ENCODE measurements at regions not wholly inside any gene's neighbourhood (a gene's known extent, or its start where the extent isn't known, plus 50 kb on each side); places are given as distances from the start of the nearest gene placed in this dataset.
A peak's percentile ranks its signal among the peaks of the same experiment; 100 is the strongest.

DNA sequence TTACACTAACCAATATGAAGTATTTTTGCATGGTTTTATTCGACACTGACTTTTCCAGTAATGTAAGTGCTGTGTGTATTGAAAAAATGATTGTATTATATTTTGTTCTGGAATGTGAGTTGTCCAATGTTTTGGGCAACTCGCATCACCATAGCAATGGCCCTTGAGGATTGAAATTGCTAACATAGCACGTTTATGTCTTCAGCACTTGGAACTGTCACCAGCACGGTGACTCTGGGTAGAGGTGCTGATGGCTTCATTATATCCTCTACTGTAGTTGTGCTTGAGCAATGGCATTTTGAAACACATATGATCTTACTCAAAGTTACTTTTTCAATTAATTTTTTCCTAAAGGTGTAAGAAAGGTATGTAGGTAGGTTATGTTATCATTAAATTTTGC lies 271.5 kb downstream of the ACTR3 start:
- no peak for DNase-seq (ENCODE audit: low read depth in 4 of 6, low spot score in 6 of 6)
- H3K4me3 ChIP-seq (ENCODE audit: low read depth, low read length), result no peak overlapping the region
- peaks cover 8% of the 10 kb centered on the region for H3K4me1 ChIP-seq (ENCODE audit: control insufficient read depth, insufficient read depth, low read length)
- no peak overlapping the region for H3K27ac ChIP-seq (ENCODE audit: low read depth, low read length)
- H3K9me3 ChIP-seq (ENCODE audit: control insufficient read depth, insufficient read depth, low read length), result no peaks in the 10 kb centered on the region
- no peaks in the 10 kb centered on the region for H3K36me3 ChIP-seq (ENCODE audit: control insufficient read depth, insufficient read depth, low read length)
- WGBS (ENCODE audit: insufficient coverage), result 80% methylated on average over 1 of the region's 4 CpGs
- H3K27me3 ChIP-seq (ENCODE audit: control insufficient read depth, insufficient read depth, low read length), result no peaks in the 10 kb centered on the region

- H3K4me3 ChIP-seq (ENCODE audit: low read depth, low read length), result no peak overlapping the region
- WGBS (ENCODE audit: insufficient coverage), result 85% methylated on average over 2 of the region's 2 CpGs
- no peaks in the 10 kb centered on the region for H3K4me1 ChIP-seq (ENCODE audit: control insufficient read depth, insufficient read depth, low read length)
- H3K27me3 ChIP-seq (ENCODE audit: control insufficient read depth, insufficient read depth, low read length), result no peaks in the 10 kb centered on the region
- no peak for DNase-seq (ENCODE audit: low read depth in 4 of 6, low spot score in 6 of 6)
- no peaks in the 10 kb centered on the region for H3K9me3 ChIP-seq (ENCODE audit: control insufficient read depth, insufficient read depth, low read length)
- no peaks in the 10 kb centered on the region for H3K36me3 ChIP-seq (ENCODE audit: control insufficient read depth, insufficient read depth, low read length)
- no peak overlapping the region for H3K27ac ChIP-seq (ENCODE audit: low read depth, low read length)
Observed at GRCh38 chr2:114167799-114168198, 274.6 kb upstream of the DPP10 start.

DNA sequence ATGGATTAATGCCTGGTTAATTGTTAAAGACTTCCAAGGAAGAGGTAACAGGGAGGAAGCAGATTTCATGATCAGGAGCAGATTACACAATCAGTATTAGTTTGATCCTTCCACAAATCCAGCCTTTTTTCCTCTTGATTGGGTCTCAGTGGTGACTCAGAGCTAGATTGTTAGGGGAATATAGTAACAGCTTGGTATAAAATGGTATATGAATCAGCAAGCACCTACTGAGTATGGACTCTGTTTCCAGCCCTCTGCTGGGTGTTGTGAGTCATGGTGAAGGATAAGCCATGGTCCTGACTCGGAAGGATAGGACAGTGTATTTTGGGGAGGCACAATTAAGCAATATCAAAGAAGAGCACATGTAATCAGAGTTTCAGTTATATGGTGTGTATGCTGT lies 272.4 kb upstream of the DPP10 start:
- H3K4me1 ChIP-seq (ENCODE audit: control insufficient read depth, insufficient read depth, low read length), result no peaks in the 10 kb centered on the region
- WGBS (ENCODE audit: insufficient coverage), result 83% methylated on average over 1 of the region's 1 CpG
- no peaks in the 10 kb centered on the region for H3K27me3 ChIP-seq (ENCODE audit: control insufficient read depth, insufficient read depth, low read length)
- H3K36me3 ChIP-seq (ENCODE audit: control insufficient read depth, insufficient read depth, low read length), result no peaks in the 10 kb centered on the region
- no peak overlapping the region for H3K27ac ChIP-seq (ENCODE audit: low read depth, low read length)
- H3K9me3 ChIP-seq (ENCODE audit: control insufficient read depth, insufficient read depth, low read length), result no peaks in the 10 kb centered on the region
- no peak for DNase-seq (ENCODE audit: low read depth in 4 of 6, low spot score in 6 of 6)
- no peak overlapping the region for H3K4me3 ChIP-seq (ENCODE audit: low read depth, low read length)

GRCh38 chr2:114175507-114175906 lies 266.9 kb upstream of the DPP10 start:
- DNase-seq (ENCODE audit: low read depth in 4 of 6, low spot score in 6 of 6), result no peak
- no peaks in the 10 kb centered on the region for H3K27me3 ChIP-seq (ENCODE audit: control insufficient read depth, insufficient read depth, low read length)
- H3K9me3 ChIP-seq (ENCODE audit: control insufficient read depth, insufficient read depth, low read length), result no peaks in the 10 kb centered on the region
- H3K4me1 ChIP-seq (ENCODE audit: control insufficient read depth, insufficient read depth, low read length), result no peaks in the 10 kb centered on the region
- 100% methylated on average over 1 of the region's 1 CpG for WGBS (ENCODE audit: insufficient coverage)
- no peaks in the 10 kb centered on the region for H3K36me3 ChIP-seq (ENCODE audit: control insufficient read depth, insufficient read depth, low read length)
- H3K4me3 ChIP-seq (ENCODE audit: low read depth, low read length), result no peak overlapping the region
- H3K27ac ChIP-seq (ENCODE audit: low read depth, low read length), result no peak overlapping the region

- Histone ChIP-seq H3K36me3 (ENCODE audit: control insufficient read depth, insufficient read depth, low read length) (no peaks in the 10 kb centered on the region), H3K9me3 (ENCODE audit: control insufficient read depth, insufficient read depth, low read length) (no peaks in the 10 kb centered on the region), H3K4me1 (ENCODE audit: control insufficient read depth, insufficient read depth, low read length) (no peaks in the 10 kb centered on the region), H3K27ac (ENCODE audit: low read depth, low read length) (no peak overlapping the region), H3K27me3 (ENCODE audit: control insufficient read depth, insufficient read depth, low read length) (no peaks in the 10 kb centered on the region), H3K4me3 (ENCODE audit: low read depth, low read length) (no peak overlapping the region)
- no CpG with 5 or more reads among the region's 2 CpGs for WGBS (ENCODE audit: insufficient coverage)
- no peak for DNase-seq (ENCODE audit: low read depth in 4 of 6, low spot score in 6 of 6)
Observed at GRCh38 chr2:114185501-114185900, 256.9 kb upstream of the DPP10 start.

DNA sequence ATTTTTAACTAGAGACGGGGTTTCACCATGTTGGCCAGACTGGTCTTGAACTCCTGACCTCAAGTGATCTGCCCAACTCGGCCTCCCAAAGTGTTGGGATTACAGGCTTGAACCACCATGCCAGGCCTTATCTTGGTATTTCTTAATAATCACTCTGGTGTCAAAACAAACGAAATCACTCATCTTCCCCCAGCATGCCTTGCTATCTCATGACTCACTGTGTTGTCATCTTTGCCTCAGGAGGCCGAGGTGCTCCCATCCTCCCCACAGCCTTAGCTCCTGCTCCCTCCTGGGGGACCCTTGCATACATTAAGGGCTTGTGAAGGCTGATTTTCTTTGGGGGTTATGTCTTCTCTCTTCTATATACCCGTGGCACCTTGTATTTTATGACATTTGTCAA lies 250.1 kb upstream of the DPP10 start:
- 89% methylated on average over 3 of the region's 5 CpGs for WGBS (ENCODE audit: insufficient coverage)
- Histone ChIP-seq H3K27ac (ENCODE audit: low read depth, low read length) (no peak overlapping the region), H3K36me3 (ENCODE audit: control insufficient read depth, insufficient read depth, low read length) (no peaks in the 10 kb centered on the region), H3K9me3 (ENCODE audit: control insufficient read depth, insufficient read depth, low read length) (no peaks in the 10 kb centered on the region), H3K4me1 (ENCODE audit: control insufficient read depth, insufficient read depth, low read length) (no peaks in the 10 kb centered on the region), H3K4me3 (ENCODE audit: low read depth, low read length) (no peak overlapping the region), H3K27me3 (ENCODE audit: control insufficient read depth, insufficient read depth, low read length) (no peaks in the 10 kb centered on the region)
- no peak for DNase-seq (ENCODE audit: low read depth in 4 of 6, low spot score in 6 of 6)

GRCh38 chr2:114201781-114202180 lies 240.7 kb upstream of the DPP10 start:
- H3K4me1 ChIP-seq (ENCODE audit: control insufficient read depth, insufficient read depth, low read length), result no peaks in the 10 kb centered on the region
- no peaks in the 10 kb centered on the region for H3K9me3 ChIP-seq (ENCODE audit: control insufficient read depth, insufficient read depth, low read length)
- H3K27me3 ChIP-seq (ENCODE audit: control insufficient read depth, insufficient read depth, low read length), result no peaks in the 10 kb centered on the region
- no peak overlapping the region for H3K27ac ChIP-seq (ENCODE audit: low read depth, low read length)
- no peaks in the 10 kb centered on the region for H3K36me3 ChIP-seq (ENCODE audit: control insufficient read depth, insufficient read depth, low read length)
- H3K4me3 ChIP-seq (ENCODE audit: low read depth, low read length), result no peak overlapping the region
- WGBS (ENCODE audit: insufficient coverage), result 100% methylated on average over 1 of the region's 3 CpGs
- no peak for DNase-seq (ENCODE audit: low read depth in 4 of 6, low spot score in 6 of 6)

GRCh38 chr2:114203679-114204078 lies 238.8 kb upstream of the DPP10 start:
- no peak overlapping the region for H3K27ac ChIP-seq (ENCODE audit: low read depth, low read length)
- no peaks in the 10 kb centered on the region for H3K36me3 ChIP-seq (ENCODE audit: control insufficient read depth, insufficient read depth, low read length)
- peak in 1 of 6 donors; percentile 80 for DNase-seq (ENCODE audit: low read depth in 4 of 6, low spot score in 6 of 6)
- no peak overlapping the region for H3K4me3 ChIP-seq (ENCODE audit: low read depth, low read length)
- no peaks in the 10 kb centered on the region for H3K27me3 ChIP-seq (ENCODE audit: control insufficient read depth, insufficient read depth, low read length)
- H3K4me1 ChIP-seq (ENCODE audit: control insufficient read depth, insufficient read depth, low read length), result no peaks in the 10 kb centered on the region
- no peaks in the 10 kb centered on the region for H3K9me3 ChIP-seq (ENCODE audit: control insufficient read depth, insufficient read depth, low read length)
- 80% methylated on average over 1 of the region's 1 CpG for WGBS (ENCODE audit: insufficient coverage)

GRCh38 chr2:114213808-114214207 lies 228.6 kb upstream of the DPP10 start:
- 100% methylated on average over 1 of the region's 3 CpGs for WGBS (ENCODE audit: insufficient coverage)

GRCh38 chr2:114218383-114218782 lies 224.1 kb upstream of the DPP10 start:
- Histone ChIP-seq H3K36me3 (ENCODE audit: control insufficient read depth, insufficient read depth, low read length) (no peaks in the 10 kb centered on the region), H3K4me3 (ENCODE audit: low read depth, low read length) (no peak overlapping the region), H3K4me1 (ENCODE audit: control insufficient read depth, insufficient read depth, low read length) (no peaks in the 10 kb centered on the region), H3K27ac (ENCODE audit: low read depth, low read length) (no peak overlapping the region), H3K9me3 (ENCODE audit: control insufficient read depth, insufficient read depth, low read length) (no peaks in the 10 kb centered on the region), H3K27me3 (ENCODE audit: control insufficient read depth, insufficient read depth, low read length) (no peaks in the 10 kb centered on the region)
- 61% methylated on average over 2 of the region's 2 CpGs for WGBS (ENCODE audit: insufficient coverage)
- DNase-seq (ENCODE audit: low read depth in 4 of 6, low spot score in 6 of 6), result peak in 1 of 6 donors; percentile 6

More at GRCh38 chr2:114213808-114214207, 228.6 kb upstream of the DPP10 start:
- H3K36me3 ChIP-seq (ENCODE audit: control insufficient read depth, insufficient read depth, low read length), result no peaks in the 10 kb centered on the region
- H3K27ac ChIP-seq (ENCODE audit: low read depth, low read length), result no peak overlapping the region
- no peak overlapping the region for H3K4me3 ChIP-seq (ENCODE audit: low read depth, low read length)
- no peaks in the 10 kb centered on the region for H3K27me3 ChIP-seq (ENCODE audit: control insufficient read depth, insufficient read depth, low read length)
- H3K4me1 ChIP-seq (ENCODE audit: control insufficient read depth, insufficient read depth, low read length), result no peaks in the 10 kb centered on the region
- no peaks in the 10 kb centered on the region for H3K9me3 ChIP-seq (ENCODE audit: control insufficient read depth, insufficient read depth, low read length)
- DNase-seq (ENCODE audit: low read depth in 4 of 6, low spot score in 6 of 6), result no peak
